Skeletal muscle satellite cell (primary cell): ENCODE measurements at regions not wholly inside any gene's neighbourhood (a gene's known extent, or its start where the extent isn't known, plus 50 kb on each side); places are given as distances from the start of the nearest gene placed in this dataset.
"Not testable (repeated sequence)": the region's sequence is repeated elsewhere in the genome, so short reads cannot be mapped to it uniquely, and the experiment has no call there.

Experiments used
- H3K27me3 ChIP-seq: 2 replicates; pipeline ENCODE4 v1.7.0; 2013; ENCODE audit warnings: low read length; ENCODE audit not compliant: control insufficient read depth, insufficient read depth
- H3K36me3 ChIP-seq: 2 replicates; pipeline ENCODE4 v1.7.0; 2013; ENCODE audit warnings: mild to moderate bottlenecking, control low read depth, low read length; ENCODE audit not compliant: insufficient read depth
- H3K4me1 ChIP-seq: 2 replicates; pipeline ENCODE4 v1.7.0; 2013; ENCODE audit warnings: low read length; ENCODE audit not compliant: control insufficient read depth, insufficient read depth
- H3K4me2 ChIP-seq: 2 replicates; pipeline ENCODE4 v1.7.0; 2013; ENCODE audit warnings: mild to moderate bottlenecking, low read length
- H3K4me3 ChIP-seq: 2 replicates; pipeline ENCODE4 v1.7.0; 2013; ENCODE audit warnings: low read length
- H3K9ac ChIP-seq: 2 replicates; pipeline ENCODE4 v1.7.0; 2013; ENCODE audit warnings: mild to moderate bottlenecking, low read depth, low read length, moderate library complexity
- H3K9me3 ChIP-seq: replicated peaks from 2 replicates; pipeline ENCODE4 v1.7.0; 2013; ENCODE audit warnings: mild to moderate bottlenecking, control low read depth, low read length

DNA sequence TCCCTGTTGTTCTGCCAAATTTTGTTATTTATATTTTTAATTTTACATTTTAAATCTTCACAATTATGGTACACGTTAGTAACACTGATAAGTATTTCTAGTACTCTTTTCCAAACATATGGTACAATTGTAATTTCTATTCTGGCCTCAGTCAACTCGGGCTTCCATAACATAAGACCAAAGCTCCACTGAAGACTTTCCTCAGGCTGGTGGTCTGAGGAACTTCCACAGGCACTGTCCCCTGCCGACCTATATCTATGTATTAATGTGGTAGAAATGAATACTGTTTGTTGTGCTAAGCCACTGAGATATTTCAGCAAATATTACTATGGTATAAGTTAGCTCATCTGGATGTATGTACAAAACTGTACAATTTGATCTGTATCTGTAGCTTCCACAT lies 407.6 kb upstream of the ZNF804A start:
- Histone ChIP-seq H3K4me3 (no peak overlapping the region), H3K4me1 (no peaks in the 10 kb centered on the region), H3K9ac (no peak overlapping the region), H3K4me2 (no peak overlapping the region), H3K9me3 (no peaks in the 10 kb centered on the region), H3K36me3 (no peaks in the 10 kb centered on the region), H3K27me3 (no peaks in the 10 kb centered on the region)

DNA sequence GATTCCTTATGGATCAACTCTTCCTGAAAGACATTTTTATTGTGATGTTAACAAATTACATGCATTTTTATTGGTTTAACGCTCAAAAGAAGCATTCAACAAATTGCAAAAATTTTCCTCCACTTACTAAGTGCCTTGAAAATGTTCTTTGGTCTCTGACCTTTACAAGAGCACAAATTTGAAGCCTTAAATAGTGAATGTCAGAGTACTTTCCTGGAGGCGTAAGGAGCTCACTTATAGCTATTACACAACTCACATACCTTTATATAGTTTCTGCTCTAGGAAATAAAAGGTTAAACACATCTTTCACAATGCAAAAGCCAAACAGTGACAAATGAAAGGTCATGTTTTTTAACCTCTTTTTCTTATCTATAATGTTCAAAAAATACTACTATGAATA lies 405.7 kb upstream of the ZNF804A start:
- H3K36me3 ChIP-seq = no peaks in the 10 kb centered on the region
- H3K4me3 ChIP-seq = no peak overlapping the region
- H3K4me2 ChIP-seq = no peak overlapping the region
- H3K9ac ChIP-seq = no peak overlapping the region
- no peaks in the 10 kb centered on the region for H3K27me3 ChIP-seq
- H3K4me1 ChIP-seq = no peaks in the 10 kb centered on the region
- H3K9me3 ChIP-seq = no peaks in the 10 kb centered on the region

DNA sequence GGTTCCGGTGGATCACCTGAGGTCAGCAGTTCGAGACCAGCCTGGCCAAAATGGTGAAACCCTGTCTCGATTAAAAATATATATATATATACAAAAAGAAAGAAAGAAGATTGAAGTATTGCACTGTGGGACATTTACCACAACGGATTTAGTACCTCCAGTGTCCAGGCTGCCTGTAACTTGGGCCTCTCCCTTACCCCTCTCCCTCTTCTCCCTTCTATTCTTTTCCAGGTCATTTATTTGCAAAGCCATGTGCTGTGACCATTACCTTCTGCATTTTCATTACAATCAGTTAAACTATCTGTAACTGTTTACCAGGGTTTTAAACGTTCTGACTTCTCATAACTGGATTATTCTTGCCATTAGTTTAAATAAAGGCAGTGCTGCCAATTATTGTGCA lies 400.9 kb upstream of the ZNF804A start:
- H3K4me2 ChIP-seq = no peak overlapping the region
- no peaks in the 10 kb centered on the region for H3K4me1 ChIP-seq
- no peak overlapping the region for H3K9ac ChIP-seq
- H3K27me3 ChIP-seq = no peaks in the 10 kb centered on the region
- H3K4me3 ChIP-seq = no peak overlapping the region
- no peaks in the 10 kb centered on the region for H3K36me3 ChIP-seq
- H3K9me3 ChIP-seq = no peaks in the 10 kb centered on the region

DNA sequence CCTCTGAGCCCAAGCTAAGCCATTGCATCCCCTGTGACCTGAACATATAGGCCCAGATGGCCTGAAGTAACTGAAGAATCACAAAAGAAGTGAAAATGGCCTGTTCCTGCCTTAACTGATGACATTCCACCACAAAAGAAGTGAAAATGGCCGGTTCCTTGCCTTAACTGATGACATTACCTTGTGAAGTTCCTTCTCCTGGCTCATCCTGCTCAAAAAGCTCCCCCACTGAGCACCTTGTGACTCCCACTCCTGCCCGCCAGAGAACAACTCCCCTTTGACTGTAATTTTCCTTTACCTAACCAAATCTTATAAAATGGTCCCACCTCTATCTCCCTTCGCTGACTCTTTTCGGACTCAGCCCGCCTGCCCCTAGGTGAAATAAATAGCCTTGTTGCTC lies 399.5 kb upstream of the ZNF804A start:
- not testable (repeated sequence) for H3K36me3 ChIP-seq, H3K4me3 ChIP-seq, H3K9me3 ChIP-seq, H3K9ac ChIP-seq, H3K4me1 ChIP-seq, H3K27me3 ChIP-seq, H3K4me2 ChIP-seq

DNA sequence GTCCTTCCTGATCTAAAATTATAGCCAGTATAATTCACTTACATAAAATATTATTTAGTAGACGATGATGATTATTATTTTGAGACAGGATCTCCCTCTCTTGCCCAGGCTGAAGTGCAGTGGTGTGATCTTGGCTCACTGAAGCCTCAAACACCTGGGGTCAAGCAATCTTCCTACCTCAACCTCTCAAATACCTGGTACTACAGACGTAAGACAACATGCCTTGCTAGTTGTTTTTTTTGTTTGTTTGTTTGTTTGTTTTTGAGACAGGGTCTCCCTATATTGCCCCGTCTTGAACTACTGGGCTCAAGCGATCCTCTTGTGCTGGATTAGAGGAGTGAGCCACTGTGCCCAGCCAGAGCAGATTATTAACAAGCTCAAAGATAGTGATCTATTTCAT lies 399.1 kb upstream of the ZNF804A start:
- Histone ChIP-seq H3K9me3 (no peaks in the 10 kb centered on the region), H3K36me3 (no peaks in the 10 kb centered on the region), H3K4me1 (no peaks in the 10 kb centered on the region)

DNA sequence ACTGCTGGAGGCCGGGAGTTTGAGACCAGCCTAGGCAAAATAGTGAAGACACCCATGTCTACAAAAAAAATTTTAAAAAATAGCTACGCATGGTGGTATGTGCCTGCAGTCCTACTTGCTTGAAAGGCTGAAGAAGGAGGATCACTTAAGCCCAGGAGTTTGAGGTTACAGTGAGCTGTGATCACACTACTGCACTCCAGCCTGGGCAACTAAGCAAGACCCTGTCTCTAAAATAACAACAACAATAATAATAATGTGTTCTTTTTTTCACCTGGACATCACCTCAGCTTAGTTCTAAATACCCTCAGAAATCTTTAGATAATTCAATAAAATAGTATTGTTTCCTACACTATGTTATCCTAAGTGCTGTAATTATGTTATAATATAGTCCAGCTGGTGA lies 397.1 kb upstream of the ZNF804A start:
- Histone ChIP-seq H3K4me1 (no peaks in the 10 kb centered on the region), H3K4me2 (no peak overlapping the region), H3K9me3 (no peaks in the 10 kb centered on the region), H3K27me3 (no peaks in the 10 kb centered on the region), H3K9ac (no peak overlapping the region), H3K36me3 (no peaks in the 10 kb centered on the region), H3K4me3 (no peak overlapping the region)

More for the DNA sequence above, 399.1 kb upstream of the ZNF804A start:
- H3K9ac ChIP-seq = no peak overlapping the region
- no peaks in the 10 kb centered on the region for H3K27me3 ChIP-seq
- H3K4me3 ChIP-seq = no peak overlapping the region
- no peak overlapping the region for H3K4me2 ChIP-seq

DNA sequence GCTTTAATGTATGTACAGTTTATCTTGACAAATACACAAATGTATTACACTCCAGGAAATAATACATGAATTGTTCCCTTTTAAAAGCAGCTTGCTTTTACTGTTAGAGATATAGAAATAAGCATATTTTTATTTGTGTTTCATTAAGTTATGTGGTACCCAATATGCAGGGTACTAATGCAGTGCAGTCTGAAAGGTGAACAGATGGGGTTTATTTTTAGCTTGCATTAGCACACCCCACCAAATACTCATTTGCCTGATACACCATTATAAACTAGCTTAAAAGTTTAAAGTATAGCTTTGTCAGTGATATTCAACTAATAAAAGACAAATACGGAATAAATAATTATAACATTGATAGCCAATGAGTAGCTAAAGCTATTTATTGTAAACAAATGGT lies 394.7 kb upstream of the ZNF804A start:
- Histone ChIP-seq H3K4me1 (no peaks in the 10 kb centered on the region), H3K36me3 (no peaks in the 10 kb centered on the region), H3K9me3 (no peaks in the 10 kb centered on the region), H3K27me3 (no peaks in the 10 kb centered on the region), H3K9ac (no peak overlapping the region), H3K4me2 (no peak overlapping the region), H3K4me3 (no peak overlapping the region)

DNA sequence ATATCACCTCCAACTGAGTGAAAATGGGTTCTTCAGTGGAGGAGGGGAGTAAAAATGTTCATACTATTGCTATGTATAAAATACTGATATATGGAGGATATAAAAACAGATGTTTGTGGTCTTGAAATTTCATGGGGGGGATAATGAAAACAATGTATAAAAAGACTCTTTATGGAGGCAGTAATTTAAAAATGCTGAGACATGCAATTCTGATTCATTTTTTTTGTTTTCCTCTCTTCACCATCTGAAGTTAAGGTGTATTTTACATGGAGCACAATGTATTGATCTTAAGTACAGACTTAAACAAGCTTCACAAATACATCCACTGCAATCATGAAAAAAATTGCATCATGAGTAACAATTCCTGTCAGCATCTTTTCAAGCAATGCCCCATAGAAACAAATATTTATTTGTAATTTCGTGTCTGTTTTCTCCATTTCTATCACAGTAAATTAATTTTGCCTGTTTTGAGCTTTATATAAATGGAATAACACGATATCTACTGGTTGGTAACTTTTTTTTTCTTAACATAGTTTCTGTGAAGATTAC lies 393.2 kb upstream of the ZNF804A start:
- Histone ChIP-seq H3K4me1 (no peaks in the 10 kb centered on the region), H3K36me3 (no peaks in the 10 kb centered on the region), H3K9me3 (no peaks in the 10 kb centered on the region), H3K9ac (no peak overlapping the region), H3K4me2 (no peak overlapping the region), H3K27me3 (no peaks in the 10 kb centered on the region), H3K4me3 (no peak overlapping the region)

DNA sequence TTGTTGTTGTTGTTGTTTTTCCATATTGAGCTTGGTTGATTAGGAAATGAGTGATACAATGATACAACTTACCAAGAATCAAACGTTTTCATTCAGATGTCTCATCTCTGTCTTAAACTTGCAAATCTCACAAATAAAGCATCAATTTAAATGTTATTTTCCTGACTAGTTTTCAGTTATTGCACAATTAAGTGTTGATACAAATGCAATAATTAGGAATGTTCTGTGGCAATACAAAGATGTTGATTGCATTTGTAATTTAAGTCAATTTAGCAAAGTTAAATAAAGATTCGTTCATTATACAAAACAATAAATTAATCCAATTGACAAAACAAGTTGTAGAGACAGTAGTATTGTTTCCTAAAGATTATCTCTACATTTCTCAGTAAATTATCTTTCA lies 392.3 kb upstream of the ZNF804A start:
- H3K4me3 ChIP-seq = no peak overlapping the region
- H3K9ac ChIP-seq = no peak overlapping the region
- no peaks in the 10 kb centered on the region for H3K4me1 ChIP-seq
- no peaks in the 10 kb centered on the region for H3K27me3 ChIP-seq
- no peaks in the 10 kb centered on the region for H3K9me3 ChIP-seq
- H3K36me3 ChIP-seq = no peaks in the 10 kb centered on the region
- no peak overlapping the region for H3K4me2 ChIP-seq

DNA sequence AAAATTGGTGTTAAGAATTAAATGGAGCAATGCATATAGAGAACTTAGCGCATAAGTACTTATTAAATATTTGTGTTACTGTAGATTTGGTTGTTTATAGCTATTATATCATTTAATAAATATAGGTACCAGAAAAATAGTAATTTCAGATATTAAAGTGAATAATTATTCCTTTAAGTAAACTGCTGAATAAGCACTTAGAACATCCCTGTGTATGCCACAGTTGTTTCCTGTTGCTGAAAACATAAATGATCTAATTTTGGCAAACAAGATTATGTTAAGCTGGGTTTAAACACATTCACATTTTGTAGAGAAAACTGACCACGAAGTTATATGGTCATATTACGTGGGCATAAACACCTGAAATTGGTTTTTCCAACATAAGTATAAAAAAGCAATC lies 388.0 kb upstream of the ZNF804A start:
- Histone ChIP-seq H3K27me3 (no peaks in the 10 kb centered on the region), H3K36me3 (no peaks in the 10 kb centered on the region), H3K4me2 (no peak overlapping the region), H3K4me3 (no peak overlapping the region), H3K9me3 (no peaks in the 10 kb centered on the region), H3K4me1 (no peaks in the 10 kb centered on the region), H3K9ac (no peak overlapping the region)

DNA sequence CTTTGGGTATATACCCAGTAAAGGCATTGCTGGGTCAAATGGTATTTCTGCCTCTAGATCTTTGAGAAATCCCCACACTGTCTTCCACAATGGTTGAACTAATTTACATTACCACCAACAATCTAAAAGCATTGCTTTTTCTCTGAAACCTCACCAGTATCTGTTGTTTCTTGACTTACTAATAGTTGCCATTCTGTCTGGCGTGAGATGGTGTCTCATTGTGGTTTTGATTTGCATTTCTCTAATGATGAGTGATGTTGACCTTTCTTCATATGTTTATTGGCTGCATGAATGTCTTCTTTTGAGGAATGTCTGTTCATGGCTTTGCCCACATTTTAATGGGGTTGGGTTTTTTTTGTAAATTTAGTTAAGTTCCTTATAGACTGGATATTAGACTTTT lies 382.6 kb upstream of the ZNF804A start:
- H3K36me3 ChIP-seq = no peaks in the 10 kb centered on the region
- no peaks in the 10 kb centered on the region for H3K9me3 ChIP-seq
- H3K4me1 ChIP-seq = no peaks in the 10 kb centered on the region
- no peak overlapping the region for H3K4me3 ChIP-seq
- no peaks in the 10 kb centered on the region for H3K27me3 ChIP-seq
- H3K9ac ChIP-seq = no peak overlapping the region
- H3K4me2 ChIP-seq = no peak overlapping the region

DNA sequence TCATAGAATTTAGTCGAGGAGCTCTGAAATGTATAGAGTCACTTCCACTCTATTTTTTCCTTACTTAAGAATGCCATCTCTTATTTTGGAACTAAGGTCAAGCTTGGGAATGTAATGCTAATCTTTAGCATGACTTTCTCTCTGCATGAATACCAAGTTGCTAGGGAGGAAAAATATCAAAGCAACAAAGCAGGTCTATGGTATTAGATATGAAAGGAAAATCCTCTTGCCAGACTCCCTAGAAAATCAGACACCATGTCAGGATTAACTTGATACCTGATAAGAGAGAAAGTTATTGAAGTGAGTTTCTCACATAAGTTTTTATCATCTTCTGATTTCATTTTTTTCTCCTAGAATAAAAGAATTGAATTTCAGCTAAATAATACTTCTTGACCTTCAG lies 341.7 kb upstream of the ZNF804A start:
- H3K9me3 ChIP-seq = no peaks in the 10 kb centered on the region
- no peak overlapping the region for H3K4me2 ChIP-seq
- H3K4me3 ChIP-seq = no peak overlapping the region
- no peaks in the 10 kb centered on the region for H3K36me3 ChIP-seq
- no peaks in the 10 kb centered on the region for H3K27me3 ChIP-seq
- H3K9ac ChIP-seq = no peak overlapping the region
- H3K4me1 ChIP-seq = no peaks in the 10 kb centered on the region
